ENCODE measurements at regions not wholly inside any gene's neighbourhood (a gene's known extent, or its start where the extent isn't known, plus 50 kb on each side); places are given as distances from the start of the nearest gene placed in this dataset.

DNA sequence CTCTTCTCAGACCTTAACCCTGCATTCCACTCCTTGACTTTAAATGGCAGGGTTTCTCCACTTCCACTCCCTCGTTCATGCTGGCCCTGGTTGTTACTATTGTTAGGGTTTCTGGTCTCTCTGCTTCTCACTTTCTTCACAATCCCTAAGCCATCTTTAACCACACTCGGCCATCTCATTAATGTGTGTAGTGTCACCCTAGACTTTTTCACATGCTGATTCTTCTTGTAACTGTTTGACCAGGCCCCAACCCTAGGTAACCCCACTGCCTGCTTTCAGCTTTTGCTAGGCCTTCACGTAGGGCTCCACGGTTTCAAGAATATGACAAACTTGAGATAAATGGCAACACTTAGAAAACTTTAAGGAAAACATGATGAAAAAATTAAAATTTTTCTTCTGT lies 195.1 kb downstream of the IPO8 start:
- no peak for TF ChIP-seq EZH2 (IDR thresholded peaks at IDR 0.05; ENCODE audit: insufficient read depth, poor library complexity, severe bottlenecking)
- no peak for TF ChIP-seq EZH2phosphoT487 (IDR thresholded peaks at IDR 0.05; ENCODE audit: insufficient read depth, low read depth)
